Superior temporal gyrus (tissue), 1 donor: ENCODE measurements at regions not wholly inside any gene's neighbourhood (a gene's known extent, or its start where the extent isn't known, plus 50 kb on each side); places are given as distances from the start of the nearest gene placed in this dataset.
"Not testable (repeated sequence)": the region's sequence is repeated elsewhere in the genome, so short reads cannot be mapped to it uniquely, and the experiment has no call there.

Experiments used
- DNase-seq: peaks from one replicate; pipeline ENCODE4 v3.0.0-alpha.2; 2016; ENCODE audit errors: extremely low spot score

DNA sequence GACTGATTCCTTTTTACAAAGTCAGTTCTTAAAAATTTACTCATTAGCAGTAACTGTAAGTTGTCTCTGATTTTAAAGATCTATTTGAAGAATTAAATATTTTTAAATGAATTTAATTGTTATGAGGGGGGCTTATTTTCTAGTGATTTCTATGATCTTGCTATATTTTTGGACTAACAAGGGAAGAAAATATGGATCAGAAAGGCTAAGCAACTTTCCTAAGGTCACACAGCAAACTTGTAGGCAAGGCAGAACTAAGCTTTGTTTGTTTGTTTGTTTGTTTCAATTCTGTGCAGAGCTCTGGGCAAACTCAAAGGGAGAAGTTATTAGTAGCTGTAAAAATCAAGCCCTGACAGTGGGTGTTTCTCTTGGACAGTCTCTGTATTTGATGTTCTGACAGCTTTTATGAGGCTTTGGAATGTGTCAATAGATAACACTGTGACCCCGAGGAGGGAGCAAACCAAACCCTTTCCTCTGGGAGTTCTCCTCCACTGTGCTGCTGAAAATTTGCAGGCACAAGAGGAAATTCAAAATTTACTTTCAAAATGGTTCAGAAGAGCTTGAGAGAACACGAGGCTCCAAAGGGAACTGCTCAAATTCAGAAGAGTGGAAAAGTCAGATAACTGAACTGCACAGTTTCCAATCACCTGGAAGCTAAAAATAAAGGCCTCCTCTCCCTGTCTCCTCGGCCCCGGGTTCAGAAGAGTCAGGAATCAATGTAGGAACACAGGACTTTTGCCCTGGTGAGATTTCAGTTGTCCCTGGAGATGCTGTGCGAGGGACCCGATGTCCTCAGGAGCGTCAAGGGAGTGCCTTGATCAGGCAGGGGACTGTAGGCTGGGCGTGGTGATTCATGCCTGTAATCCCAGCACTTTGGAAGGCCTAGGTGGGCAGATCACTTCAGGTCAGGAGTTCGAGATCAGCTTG lies 325.7 kb downstream of the GATA3 start:
- no peak for DNase-seq

- no peak for DNase-seq
Observed at GRCh38 chr10:8380833-8381496, 326.5 kb downstream of the GATA3 start.

GRCh38 chr10:8386781-8387180 lies 332.3 kb downstream of the GATA3 start:
- DNase-seq = no peak

- DNase-seq = no peak
Observed at GRCh38 chr10:8389630-8390029, 335.1 kb downstream of the GATA3 start.

- no peak for DNase-seq
Observed at GRCh38 chr10:8392216-8392615, 337.7 kb downstream of the GATA3 start.

DNA sequence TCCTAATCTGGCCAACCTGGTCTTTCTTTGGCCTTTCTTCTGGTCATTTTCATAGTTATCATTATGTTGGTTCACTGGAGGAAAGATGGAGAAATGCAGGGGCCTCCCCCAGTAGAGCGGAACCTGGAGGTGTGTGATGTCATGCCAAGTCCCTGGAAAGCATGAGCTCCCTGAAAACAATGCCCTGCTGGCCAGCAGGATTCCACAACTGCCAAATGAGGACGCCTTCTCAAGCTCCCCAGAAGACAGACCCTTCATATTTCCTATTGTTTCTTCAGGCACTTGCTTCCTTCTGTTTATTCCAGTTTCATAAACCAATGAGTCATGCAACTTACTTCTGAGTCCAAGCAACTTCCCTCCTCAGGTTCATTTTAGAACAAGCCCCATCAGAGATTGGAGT lies 339.0 kb downstream of the GATA3 start:
- DNase-seq = no peak

DNA sequence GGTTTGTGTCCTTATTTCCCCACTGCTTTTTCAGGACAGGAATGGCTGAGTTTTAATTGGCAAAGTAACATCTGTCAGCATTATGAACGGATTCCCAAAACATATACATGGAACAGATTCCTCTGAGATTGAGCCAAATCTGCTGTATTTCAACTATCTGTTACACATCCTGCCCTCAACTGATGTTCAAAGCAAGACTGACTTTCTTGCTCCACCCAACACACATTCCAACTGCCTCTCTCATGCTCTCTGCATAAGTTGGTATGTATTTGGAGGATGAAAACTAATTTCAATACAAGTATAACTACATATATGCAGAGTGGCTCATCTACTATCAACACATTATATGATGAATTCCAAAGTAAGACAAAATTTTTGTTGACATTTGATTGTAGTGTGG lies 342.2 kb downstream of the GATA3 start:
- DNase-seq = no peak

- no peak for DNase-seq
Observed at GRCh38 chr10:8398771-8399170, 344.3 kb downstream of the GATA3 start.

DNA sequence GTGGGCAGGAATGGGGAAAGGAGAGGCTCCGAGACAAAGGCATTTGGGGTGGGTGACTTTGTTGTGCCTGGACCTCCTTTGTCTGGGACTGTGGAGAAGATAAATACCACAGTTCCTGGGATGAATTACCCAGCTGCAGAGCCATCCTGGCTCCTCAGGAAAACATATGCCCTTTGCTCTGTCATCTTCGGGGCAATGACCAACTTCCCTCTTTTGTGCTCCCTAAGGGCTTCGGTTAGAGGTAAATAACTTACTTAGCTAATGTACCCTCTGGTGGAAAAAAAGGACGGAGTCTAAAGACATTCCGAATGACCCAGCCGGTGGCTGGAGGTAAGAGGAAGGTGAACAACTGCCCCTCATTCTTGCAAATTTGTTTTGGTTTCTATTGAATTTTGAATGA lies 345.7 kb downstream of the GATA3 start:
- DNase-seq = no peak

GRCh38 chr10:8400892-8401291 lies 346.4 kb downstream of the GATA3 start:
- DNase-seq = no peak

GRCh38 chr10:8401531-8401930 lies 347.0 kb downstream of the GATA3 start:
- no peak for DNase-seq

- no peak for DNase-seq
Observed at GRCh38 chr10:8402576-8402975, 348.1 kb downstream of the GATA3 start.

DNA sequence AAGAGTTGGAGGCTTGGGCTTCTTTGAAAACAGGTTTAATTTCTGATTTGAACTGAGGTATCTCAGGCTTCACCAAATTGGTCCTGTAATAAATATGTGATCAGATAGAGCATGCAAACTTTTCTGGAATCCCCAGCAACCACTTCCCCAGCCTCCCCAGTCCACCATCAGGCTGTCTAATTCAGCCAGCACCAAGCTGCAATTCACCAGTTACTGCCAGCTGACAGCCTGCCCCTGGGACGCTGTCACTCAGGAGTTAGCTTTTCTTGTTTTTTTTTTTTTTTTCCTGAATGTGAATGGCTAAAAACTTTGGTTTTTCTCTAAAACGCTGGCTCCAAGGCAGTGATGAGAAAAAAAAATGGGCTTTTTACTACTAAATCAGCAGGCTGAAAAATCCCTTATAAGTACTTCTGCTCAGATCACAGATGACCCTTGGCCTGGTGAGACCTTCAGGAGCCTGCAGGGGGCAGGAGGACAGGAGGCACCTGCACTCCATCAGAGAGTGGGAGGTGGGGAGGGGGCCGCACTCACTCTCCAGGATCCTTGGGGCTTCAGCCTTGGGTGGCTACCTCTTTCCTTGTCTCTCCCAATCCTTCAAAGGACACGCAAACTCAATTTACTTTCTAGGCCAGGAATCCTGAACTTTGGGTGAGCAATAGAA lies 349.4 kb downstream of the GATA3 start:
- DNase-seq = no peak

- DNase-seq = no peak
Observed at GRCh38 chr10:8404721-8405120, 350.2 kb downstream of the GATA3 start.

- no peak for DNase-seq
Observed at GRCh38 chr10:8405596-8405995, 351.1 kb downstream of the GATA3 start.

DNA sequence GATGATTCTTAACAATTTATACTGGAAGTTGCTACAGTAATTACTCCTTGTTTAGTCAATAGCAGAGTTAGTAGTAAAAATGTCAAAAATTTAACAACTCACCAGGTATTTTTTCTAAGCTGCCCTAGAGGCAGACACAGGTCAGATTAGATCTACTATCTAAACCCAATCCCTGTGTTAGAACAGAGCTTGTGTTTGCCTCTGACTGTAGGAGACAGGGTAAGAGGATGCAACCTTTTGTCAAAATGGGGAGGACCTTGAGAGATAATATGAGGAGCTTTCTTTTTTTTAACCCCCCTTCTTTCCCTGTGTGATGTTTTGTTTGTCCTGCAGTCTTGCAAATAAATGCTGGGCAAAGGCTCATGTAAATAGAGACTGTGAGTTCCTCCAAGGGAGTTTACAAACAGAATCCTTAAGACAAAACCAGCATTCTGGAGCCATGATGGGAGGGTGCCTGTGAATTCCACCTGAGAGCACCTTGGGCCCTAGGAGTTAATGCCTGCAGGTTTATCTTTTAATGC lies 353.1 kb downstream of the GATA3 start:
- DNase-seq = no peak

GRCh38 chr10:8410506-8410905 lies 356.0 kb downstream of the GATA3 start:
- no peak for DNase-seq

- no peak for DNase-seq
Observed at GRCh38 chr10:8412541-8412940, 358.1 kb downstream of the GATA3 start.

DNA sequence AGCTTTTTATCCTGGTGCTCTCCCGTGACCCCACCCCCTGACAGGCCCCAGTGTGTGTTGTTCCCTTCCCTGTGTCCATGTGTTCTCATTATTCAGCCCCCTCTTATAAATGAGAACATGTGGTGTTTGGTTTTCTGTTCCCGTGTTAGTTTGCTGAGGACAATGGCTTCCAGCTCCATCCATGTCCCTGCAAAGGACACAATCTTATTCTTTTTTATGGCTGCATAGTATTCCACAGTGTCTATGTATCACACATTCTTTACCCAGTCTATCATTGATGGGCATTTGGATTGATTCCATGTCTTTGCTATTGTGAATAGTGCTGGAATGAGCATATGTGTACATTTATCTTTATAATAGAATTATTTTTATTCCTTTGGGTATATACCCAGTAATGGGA lies 360.5 kb downstream of the GATA3 start:
- not testable (repeated sequence) for DNase-seq

DNA sequence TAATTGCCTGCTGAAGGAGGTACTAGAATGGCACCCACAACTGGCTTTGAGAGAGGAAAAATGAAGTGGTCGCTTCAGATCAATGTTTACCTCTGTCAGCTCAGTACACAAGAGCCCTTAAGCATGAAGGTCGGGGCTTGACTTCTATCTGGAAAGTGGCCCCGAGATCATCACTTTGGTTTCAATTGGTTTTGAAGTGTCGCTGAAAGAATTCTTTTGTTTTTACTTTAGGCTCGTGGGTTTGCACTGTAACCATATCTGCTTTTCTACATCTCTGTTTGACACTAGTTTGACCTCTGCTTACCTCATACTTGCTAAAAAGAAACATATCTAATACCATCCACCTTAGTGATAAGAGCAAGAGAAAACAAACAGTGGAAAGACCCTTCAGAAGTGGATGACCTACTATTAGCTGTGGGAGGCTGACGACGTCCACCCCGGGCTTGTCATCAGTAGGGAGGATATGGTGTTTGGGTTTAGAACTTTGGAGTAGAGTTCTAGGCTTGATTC lies 361.8 kb downstream of the GATA3 start:
- no peak for DNase-seq

- no peak for DNase-seq
Observed at GRCh38 chr10:8416760-8417159, 362.3 kb downstream of the GATA3 start.

- no peak for DNase-seq
Observed at GRCh38 chr10:8417631-8418030, 363.1 kb downstream of the GATA3 start.
